Keratinocyte (primary cell): ENCODE measurements at regions not wholly inside any gene's neighbourhood (a gene's known extent, or its start where the extent isn't known, plus 50 kb on each side); places are given as distances from the start of the nearest gene placed in this dataset.

ENCODE experiments used
- DNase-seq: peaks from one replicate; pipeline ENCODE4 v3.0.0-alpha.2; 2011; ENCODE audit warnings: low read depth, missing footprints, low spot score
- FAIRE-seq: peaks from 2 replicates; lab custom pipeline; 2011; peaks lifted over from hg19 to GRCh38; lab: Jason Lieb, UNC
- H2AFZ ChIP-seq: 2 replicates; pipeline ENCODE4 v1.6.0; 2012; ENCODE audit warnings: low read length, control low read depth, inconsistent platforms; ENCODE audit not compliant: control insufficient read depth
- H3K27ac ChIP-seq: 2 replicates; pipeline ENCODE4 v1.5.1; 2011; ENCODE audit warnings: low read length; ENCODE audit not compliant: control insufficient read depth, insufficient read depth
- H3K27me3 ChIP-seq: 3 replicates; pipeline ENCODE4 v1.6.0; 2011; ENCODE audit warnings: low read length; ENCODE audit not compliant: control insufficient read depth, insufficient read depth; ENCODE audit errors: extremely low read depth
- H3K36me3 ChIP-seq, 2 experiments: 2 replicates in 1 of 2; 3 replicates in 1 of 2; pipeline ENCODE4 v1.5.1; 2011; ENCODE audit warnings: low read length in 2 of 2, mild to moderate bottlenecking in 1 of 2; ENCODE audit not compliant: control insufficient read depth in 2 of 2, insufficient read depth in 2 of 2; ENCODE audit errors: extremely low read depth in 1 of 2
- H3K4me1 ChIP-seq: 3 replicates; pipeline ENCODE4 v1.5.1; 2011; ENCODE audit warnings: low read length; ENCODE audit not compliant: control insufficient read depth, insufficient read depth; ENCODE audit errors: extremely low read depth
- H3K4me2 ChIP-seq: 3 replicates; pipeline ENCODE4 v1.6.0; 2011; ENCODE audit warnings: low read depth, low read length; ENCODE audit not compliant: control insufficient read depth, insufficient read depth; ENCODE audit errors: extremely low read depth
- H3K4me3 ChIP-seq, 3 experiments: fragments of 200-600 bp in 1 of 3; sonication (generic) in 1 of 3; 2 replicates in 2 of 3; 3 replicates in 1 of 3; pipeline ENCODE4 v1.5.1; 2011 to 2016; ENCODE audit warnings: low read length in 3 of 3, mild to moderate bottlenecking in 3 of 3, control low read depth in 2 of 3, inconsistent platforms in 1 of 3, low read depth in 1 of 3, mixed read lengths in 1 of 3, mixed run types in 1 of 3, moderate library complexity in 1 of 3; ENCODE audit not compliant: control insufficient read depth in 2 of 3, insufficient read depth in 2 of 3; ENCODE audit errors: extremely low read depth in 1 of 3
- H3K79me2 ChIP-seq: 2 replicates; pipeline ENCODE4 v1.6.0; 2012; ENCODE audit warnings: low read length; ENCODE audit not compliant: control insufficient read depth, insufficient read depth
- H3K9ac ChIP-seq: 3 replicates; pipeline ENCODE4 v1.6.0; 2011; ENCODE audit warnings: low read length; ENCODE audit not compliant: control insufficient read depth, insufficient read depth; ENCODE audit errors: extremely low read depth
- H3K9me1 ChIP-seq: 3 replicates; pipeline ENCODE4 v1.6.0; 2011; ENCODE audit warnings: low read length; ENCODE audit not compliant: control insufficient read depth, insufficient read depth; ENCODE audit errors: extremely low read depth
- H3K9me3 ChIP-seq: 2 replicates; pipeline ENCODE4 v1.5.1; 2012; ENCODE audit warnings: low read depth, low read length; ENCODE audit not compliant: control insufficient read depth
- H4K20me1 ChIP-seq: 3 replicates; pipeline ENCODE4 v1.6.0; 2011; ENCODE audit warnings: low read length; ENCODE audit not compliant: control insufficient read depth, insufficient read depth; ENCODE audit errors: extremely low read depth
- EZH2 ChIP-seq: IDR thresholded peaks from one replicate; pipeline ENCODE4 v1.6.1; 2012; ENCODE audit warnings: inconsistent platforms, mild to moderate bottlenecking, low read length, moderate library complexity
- dilution Hi-C: fragments of 300-500 bp; cut with MboI; formaldehyde crosslinking; loops from one replicate; pipeline ENCODE4 v1.7.0; 2020; ENCODE audit warnings: low sequenced_read_pairs; ENCODE audit not compliant: extremely low pct_ligation_motif_present
- TF ChIP-seq, protein P1 (sequence below), 3 experiments: IDR thresholded peaks in 1 of 3; conservative IDR thresholded peaks in 1 of 3; optimal IDR thresholded peaks in 1 of 3; 2 replicates in 2 of 3; 3 replicates in 1 of 3; pipeline versions ENCODE3 to v1.5.1; 2011; ENCODE audit warnings: low read length in 3 of 3, mild to moderate bottlenecking in 3 of 3, moderate library complexity in 2 of 3, control low read depth in 1 of 3, inconsistent platforms in 1 of 3; ENCODE audit not compliant: insufficient read depth in 2 of 3; ENCODE audit errors: extremely low read depth in 1 of 3

DNA sequence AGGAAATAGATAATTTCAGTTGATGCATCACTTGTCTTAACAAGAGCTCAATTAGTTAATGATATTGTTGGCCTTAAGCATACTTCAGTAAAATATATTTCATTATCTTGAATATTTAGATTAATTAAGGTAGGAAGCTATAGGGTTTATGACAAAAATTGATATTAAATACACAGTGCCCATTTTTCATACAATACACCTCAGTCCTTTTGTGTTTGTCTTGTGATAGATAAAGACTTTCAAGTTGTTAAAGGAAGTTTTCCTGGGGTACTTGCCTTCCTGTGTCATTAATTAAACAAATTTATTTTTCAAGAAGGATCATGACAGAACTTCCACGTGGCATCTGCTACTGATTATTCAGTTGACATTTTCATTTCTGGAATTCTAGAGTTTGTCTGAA lies 420.5 kb downstream of the MTX2 start:
- Histone ChIP-seq H3K9ac (no peak overlapping the region), H4K20me1 (no peaks in the 10 kb centered on the region), H3K9me1 (no peaks in the 10 kb centered on the region), H3K36me3 (no peaks in the 10 kb centered on the region), H3K4me1 (no peaks in the 10 kb centered on the region), H3K27ac (no peak overlapping the region), H2AFZ (no peak overlapping the region), H3K27me3 (no peaks in the 10 kb centered on the region), H3K4me2 (no peak overlapping the region), H3K4me3 (no peak overlapping the region), H3K9me3 (no peaks in the 10 kb centered on the region), H3K79me2 (no peaks in the 10 kb centered on the region)
- FAIRE-seq (no peak), DNase-seq (no peak)
- TF ChIP-seq, protein P1, sequence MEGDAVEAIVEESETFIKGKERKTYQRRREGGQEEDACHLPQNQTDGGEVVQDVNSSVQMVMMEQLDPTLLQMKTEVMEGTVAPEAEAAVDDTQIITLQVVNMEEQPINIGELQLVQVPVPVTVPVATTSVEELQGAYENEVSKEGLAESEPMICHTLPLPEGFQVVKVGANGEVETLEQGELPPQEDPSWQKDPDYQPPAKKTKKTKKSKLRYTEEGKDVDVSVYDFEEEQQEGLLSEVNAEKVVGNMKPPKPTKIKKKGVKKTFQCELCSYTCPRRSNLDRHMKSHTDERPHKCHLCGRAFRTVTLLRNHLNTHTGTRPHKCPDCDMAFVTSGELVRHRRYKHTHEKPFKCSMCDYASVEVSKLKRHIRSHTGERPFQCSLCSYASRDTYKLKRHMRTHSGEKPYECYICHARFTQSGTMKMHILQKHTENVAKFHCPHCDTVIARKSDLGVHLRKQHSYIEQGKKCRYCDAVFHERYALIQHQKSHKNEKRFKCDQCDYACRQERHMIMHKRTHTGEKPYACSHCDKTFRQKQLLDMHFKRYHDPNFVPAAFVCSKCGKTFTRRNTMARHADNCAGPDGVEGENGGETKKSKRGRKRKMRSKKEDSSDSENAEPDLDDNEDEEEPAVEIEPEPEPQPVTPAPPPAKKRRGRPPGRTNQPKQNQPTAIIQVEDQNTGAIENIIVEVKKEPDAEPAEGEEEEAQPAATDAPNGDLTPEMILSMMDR (optimal IDR thresholded peaks at IDR 0.05 in 1 of 3, IDR thresholded peaks at IDR 0.05 in 1 of 3, conservative IDR thresholded peaks at IDR 0.05 in 1 of 3; ENCODE audit: extremely low read depth in 1 of 3, insufficient read depth in 2 of 3, low read length in 3 of 3), result no peak
- TF ChIP-seq EZH2, result no peak
- dilution Hi-C loops, result no loop called here

- H3K9ac ChIP-seq, result no peak overlapping the region
- H3K27ac ChIP-seq, result no peak overlapping the region
- no peak overlapping the region for H3K4me2 ChIP-seq
- no peaks in the 10 kb centered on the region for H3K4me1 ChIP-seq
- no peaks in the 10 kb centered on the region for H3K9me3 ChIP-seq
- no peak overlapping the region for H3K4me3 ChIP-seq
- H3K79me2 ChIP-seq, result no peaks in the 10 kb centered on the region
- TF ChIP-seq EZH2, result no peak
- TF ChIP-seq, protein P1 (optimal IDR thresholded peaks at IDR 0.05 in 1 of 3, IDR thresholded peaks at IDR 0.05 in 1 of 3, conservative IDR thresholded peaks at IDR 0.05 in 1 of 3; ENCODE audit: extremely low read depth in 1 of 3, insufficient read depth in 2 of 3, low read length in 3 of 3), result no peak
- no peaks in the 10 kb centered on the region for H3K27me3 ChIP-seq
- no peak overlapping the region for H2AFZ ChIP-seq
- no peaks in the 10 kb centered on the region for H4K20me1 ChIP-seq
- FAIRE-seq, result no peak
- dilution Hi-C loops, result no loop called here
- no peaks in the 10 kb centered on the region for H3K36me3 ChIP-seq
- DNase-seq, result no peak
- no peaks in the 10 kb centered on the region for H3K9me1 ChIP-seq
Measured at GRCh38 chr2:176691471-176691870, 422.2 kb downstream of the MTX2 start.
